AG09309 (cell line): ENCODE measurements at regions not wholly inside any gene's neighbourhood (a gene's known extent, or its start where the extent isn't known, plus 50 kb on each side); places are given as distances from the start of the nearest gene placed in this dataset.
"Not testable (repeated sequence)": the region's sequence is repeated elsewhere in the genome, so short reads cannot be mapped to it uniquely, and the experiment has no call there.

Experiments
- DNase-seq: peaks from one replicate; pipeline ENCODE4 v3.0.0-alpha.2; 2010; ENCODE audit warnings: low read depth
- H3K4me3 ChIP-seq: 2 replicates; pipeline ENCODE4 v1.5.1; 2011; ENCODE audit warnings: mild to moderate bottlenecking, low read depth, low read length, moderate library complexity; ENCODE audit not compliant: control insufficient read depth
- TF ChIP-seq, protein P1 (sequence below): IDR thresholded peaks from 2 replicates; pipeline ENCODE4 v1.5.1; 2011; ENCODE audit warnings: mild to moderate bottlenecking, low read depth, low read length, inconsistent platforms; ENCODE audit not compliant: insufficient read depth, control insufficient read depth; ENCODE audit errors: missing control alignments

DNA sequence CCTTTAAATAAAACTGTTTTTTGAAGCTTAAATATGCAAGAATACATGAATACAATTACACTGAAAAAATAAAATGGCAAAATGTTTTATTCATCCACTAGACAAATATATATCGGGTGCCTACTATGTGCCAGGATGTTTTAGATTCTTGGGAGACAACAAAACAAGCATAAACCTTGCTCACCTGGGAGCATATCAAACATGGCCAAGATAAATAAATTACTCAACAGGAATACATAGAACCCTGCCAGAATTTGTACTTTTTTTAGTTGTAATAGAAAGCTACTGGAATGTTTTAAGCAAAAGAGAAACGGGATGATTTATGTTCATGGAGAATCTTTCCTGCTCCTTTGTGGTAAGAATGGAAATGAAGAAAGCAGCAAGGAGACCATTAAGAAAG is 2358.5 kb upstream of the PCDH20 start:
- TF ChIP-seq, protein P1, sequence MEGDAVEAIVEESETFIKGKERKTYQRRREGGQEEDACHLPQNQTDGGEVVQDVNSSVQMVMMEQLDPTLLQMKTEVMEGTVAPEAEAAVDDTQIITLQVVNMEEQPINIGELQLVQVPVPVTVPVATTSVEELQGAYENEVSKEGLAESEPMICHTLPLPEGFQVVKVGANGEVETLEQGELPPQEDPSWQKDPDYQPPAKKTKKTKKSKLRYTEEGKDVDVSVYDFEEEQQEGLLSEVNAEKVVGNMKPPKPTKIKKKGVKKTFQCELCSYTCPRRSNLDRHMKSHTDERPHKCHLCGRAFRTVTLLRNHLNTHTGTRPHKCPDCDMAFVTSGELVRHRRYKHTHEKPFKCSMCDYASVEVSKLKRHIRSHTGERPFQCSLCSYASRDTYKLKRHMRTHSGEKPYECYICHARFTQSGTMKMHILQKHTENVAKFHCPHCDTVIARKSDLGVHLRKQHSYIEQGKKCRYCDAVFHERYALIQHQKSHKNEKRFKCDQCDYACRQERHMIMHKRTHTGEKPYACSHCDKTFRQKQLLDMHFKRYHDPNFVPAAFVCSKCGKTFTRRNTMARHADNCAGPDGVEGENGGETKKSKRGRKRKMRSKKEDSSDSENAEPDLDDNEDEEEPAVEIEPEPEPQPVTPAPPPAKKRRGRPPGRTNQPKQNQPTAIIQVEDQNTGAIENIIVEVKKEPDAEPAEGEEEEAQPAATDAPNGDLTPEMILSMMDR: no peak

DNA sequence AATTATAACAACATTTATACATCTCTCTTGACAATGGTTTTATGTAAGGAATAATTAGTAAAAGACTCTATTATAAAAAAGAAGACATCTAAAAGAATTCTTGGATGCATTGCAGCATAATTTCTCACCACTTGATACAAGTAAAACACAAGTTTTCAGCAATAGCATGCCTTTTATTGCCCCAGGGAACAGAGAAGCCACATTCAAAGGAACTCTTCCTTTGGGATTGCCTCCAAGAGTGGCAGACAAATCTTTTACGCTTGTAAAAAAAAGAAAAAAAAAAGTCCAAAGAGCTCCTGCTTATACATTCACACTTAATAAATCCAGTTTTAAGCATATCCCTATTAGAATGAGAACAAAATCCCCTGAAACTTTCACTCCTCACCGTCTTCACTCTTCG is 2357.8 kb upstream of the PCDH20 start:
- H3K4me3 ChIP-seq: no peak overlapping the region
- TF ChIP-seq, protein P1: no peak
- no peak for DNase-seq

More for the DNA sequence above, 2358.5 kb upstream of the PCDH20 start:
- no peak overlapping the region for H3K4me3 ChIP-seq
- no peak for DNase-seq

DNA sequence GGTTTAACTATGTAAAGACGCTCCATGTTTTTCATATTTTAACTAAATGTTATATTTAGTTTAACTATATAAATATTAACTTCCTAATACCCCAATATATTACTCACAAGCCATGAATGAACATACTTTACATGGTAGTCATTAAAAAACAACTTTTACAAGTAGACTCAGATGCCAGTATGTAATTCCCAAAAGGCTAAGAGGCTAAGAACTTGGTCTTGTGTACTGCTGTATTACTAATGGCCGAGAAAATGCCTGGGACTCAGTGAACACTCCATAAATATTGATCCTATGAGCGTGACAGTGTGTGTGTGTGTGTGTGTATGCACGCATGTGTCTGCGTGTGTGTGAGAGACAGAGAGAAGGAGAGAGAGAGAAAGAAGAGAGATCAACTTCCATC is 2342.0 kb upstream of the PCDH20 start:
- H3K4me3 ChIP-seq, DNase-seq: not testable (repeated sequence)

DNA sequence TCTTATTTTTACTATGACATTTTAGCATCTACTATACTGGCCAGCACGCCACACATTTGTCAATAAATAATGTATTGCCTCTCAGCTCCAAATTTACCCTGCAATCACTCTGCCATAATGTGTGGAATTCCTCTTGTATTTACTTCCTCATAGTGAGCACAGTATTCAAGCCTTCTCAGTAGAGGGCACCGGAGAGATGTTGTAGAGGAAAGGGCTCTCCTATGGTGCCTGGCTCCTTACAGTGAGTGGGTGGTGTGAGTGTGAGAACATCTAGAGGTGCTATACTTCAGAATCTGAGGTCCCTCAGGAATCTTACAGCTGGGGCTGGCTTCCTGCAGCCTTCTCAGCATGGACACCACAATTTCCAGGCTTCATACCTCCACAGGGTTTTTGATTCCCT is 2334.2 kb upstream of the PCDH20 start:
- DNase-seq, H3K4me3 ChIP-seq: not testable (repeated sequence)

DNA sequence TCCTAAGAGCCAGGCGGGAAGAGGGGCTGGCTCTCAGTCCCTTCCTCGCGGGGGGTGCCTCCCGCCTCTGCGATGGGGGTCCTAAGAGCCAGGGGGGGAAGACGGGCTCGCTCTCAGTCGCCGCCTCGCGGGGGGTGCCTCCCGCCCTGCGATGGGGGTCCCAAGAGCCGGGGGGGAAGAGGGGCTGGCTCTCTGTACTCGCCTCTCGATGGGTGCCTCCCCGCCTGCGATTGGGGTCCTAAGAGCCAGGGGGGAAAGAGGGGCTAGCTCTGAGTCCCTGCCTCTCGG is 2326.1 kb upstream of the PCDH20 start:
- H3K4me3 ChIP-seq, DNase-seq: not testable (repeated sequence)

DNA sequence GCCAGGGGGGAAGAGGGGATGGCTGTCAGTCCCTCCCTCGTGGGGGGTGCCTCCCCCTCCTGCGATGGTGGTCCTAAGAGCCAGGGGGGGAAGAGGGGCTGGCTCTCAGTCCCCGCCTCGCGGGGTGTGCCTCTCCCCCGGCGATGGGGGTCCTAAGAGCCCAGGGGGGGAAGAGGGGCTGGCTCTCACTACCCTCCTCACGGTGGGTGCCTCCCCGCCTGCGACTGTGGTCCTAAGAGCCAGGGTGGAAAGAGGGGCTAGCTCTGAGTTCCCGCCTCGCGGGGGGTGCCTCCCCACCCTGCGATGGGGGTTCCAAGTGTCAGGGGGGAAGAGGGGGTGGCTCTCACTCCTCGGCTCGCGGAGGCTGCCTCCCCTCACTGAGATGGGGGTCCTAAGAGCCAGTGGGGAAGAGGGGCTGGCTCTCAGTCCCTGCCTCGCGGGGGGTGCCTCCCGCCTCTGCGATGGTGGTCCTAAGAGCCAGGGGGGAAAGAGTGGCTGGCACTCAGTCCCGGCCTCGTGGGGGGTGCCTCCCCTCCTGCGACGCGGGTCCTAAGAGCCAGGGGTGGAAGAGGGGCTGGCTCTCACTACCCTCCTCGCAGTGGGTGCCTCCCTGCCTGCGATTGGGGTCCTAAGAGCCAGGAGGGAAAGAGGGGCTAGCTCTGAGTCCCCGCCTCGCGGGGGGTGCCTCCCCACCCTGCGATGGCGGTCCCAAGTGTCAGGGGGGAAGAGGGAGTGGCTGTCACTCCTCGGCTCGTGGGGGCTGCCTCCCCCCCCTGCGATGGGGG is 2325.6 kb upstream of the PCDH20 start:
- no peak overlapping the region for H3K4me3 ChIP-seq
- no peak for DNase-seq
- TF ChIP-seq, protein P1: no peak

DNA sequence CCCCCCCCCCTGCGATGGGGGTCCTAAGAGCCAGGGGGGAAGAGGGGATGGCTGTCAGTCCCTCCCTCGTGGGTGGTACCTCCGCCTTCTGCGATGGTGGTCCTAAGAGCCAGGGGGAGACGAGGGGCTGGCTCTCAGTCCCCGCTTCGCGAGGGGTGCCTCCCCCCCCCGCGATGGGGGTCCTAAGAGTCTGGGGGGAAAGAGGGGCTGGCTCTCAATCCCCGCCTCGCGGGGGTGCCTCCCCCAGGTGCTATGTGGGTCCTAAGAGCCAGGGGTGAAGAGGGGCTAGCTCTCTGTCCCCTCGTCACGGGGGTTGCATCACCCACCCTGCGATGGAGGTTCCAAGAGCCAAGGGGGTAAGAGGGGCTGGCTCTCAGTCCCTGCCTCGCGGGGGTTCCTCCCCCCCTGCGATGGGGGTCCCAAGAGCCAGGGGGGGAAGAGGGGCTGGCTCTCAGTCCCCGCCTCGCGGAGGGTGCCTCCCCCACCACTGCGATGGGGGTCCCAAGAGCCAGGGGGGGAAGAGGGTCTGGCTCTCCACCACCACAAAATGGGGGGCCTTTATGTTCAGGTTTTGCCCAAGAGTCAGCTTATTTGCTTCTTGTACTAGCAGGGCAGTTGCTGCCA is 2323.6 kb upstream of the PCDH20 start:
- not testable (repeated sequence) for DNase-seq, H3K4me3 ChIP-seq

DNA sequence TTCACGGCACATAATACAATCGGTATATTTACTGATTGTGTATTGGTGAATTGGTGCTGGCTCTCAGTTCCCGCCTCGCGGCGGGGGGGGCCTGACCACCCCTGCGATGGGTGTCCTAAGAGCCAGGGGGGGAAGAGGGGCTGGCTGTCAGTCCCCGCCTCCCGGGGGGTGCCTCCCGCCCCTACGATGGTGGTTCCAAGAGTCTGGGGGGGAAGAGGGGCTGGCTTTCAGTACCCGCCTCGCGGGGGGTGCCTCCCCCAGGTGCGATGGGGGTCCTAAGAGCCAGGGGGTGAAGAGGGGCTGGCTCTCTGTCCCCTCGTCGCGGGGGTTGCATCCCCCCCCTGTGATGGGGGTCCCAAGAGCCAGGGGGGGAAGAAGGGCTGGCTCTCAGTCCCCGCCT is 2321.8 kb upstream of the PCDH20 start:
- no peak overlapping the region for H3K4me3 ChIP-seq
- TF ChIP-seq, protein P1: no peak
- DNase-seq: no peak

DNA sequence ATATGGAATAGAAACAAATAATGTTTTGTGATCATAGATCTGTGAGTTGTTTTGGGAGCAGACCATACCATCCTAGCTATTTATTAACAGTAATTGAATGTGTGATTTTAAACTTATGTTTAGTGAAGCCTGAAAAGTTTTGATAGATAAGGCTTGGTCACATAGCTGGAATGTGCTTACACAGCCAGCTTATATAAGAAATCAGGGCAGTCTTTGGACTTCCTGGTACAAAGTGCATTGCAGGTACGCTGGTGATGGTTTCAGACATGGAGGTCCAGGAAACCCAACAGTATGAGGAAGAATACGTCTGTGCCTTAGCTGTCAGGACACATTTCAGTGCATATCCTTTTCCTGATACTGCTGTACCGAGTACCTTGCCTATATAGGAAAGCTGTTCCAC is 2316.2 kb upstream of the PCDH20 start:
- H3K4me3 ChIP-seq: no peak overlapping the region
- no peak for DNase-seq
- TF ChIP-seq, protein P1: no peak

DNA sequence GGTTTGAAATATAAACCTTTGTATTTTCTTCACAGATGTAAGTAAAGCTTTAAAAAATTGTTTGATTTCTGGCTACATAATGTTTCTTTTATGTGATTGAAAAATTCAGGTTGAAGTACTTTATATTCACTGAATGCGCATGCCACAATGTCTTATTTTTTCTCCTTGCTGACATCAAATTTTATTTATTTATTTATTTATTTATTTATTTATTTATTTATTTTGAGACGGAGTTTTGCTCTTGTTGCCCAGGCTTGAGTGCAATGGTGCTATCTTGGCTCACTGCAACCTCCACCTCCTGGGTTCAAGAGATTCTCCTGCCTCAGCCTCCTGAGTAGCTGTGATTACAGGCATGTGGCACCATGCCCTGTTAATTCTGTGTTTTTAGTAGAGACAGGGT is 2296.5 kb upstream of the PCDH20 start:
- not testable (repeated sequence) for H3K4me3 ChIP-seq, DNase-seq
